ENCODE measurements at regions not wholly inside any gene's neighbourhood (a gene's known extent, or its start where the extent isn't known, plus 50 kb on each side); places are given as distances from the start of the nearest gene placed in this dataset.

DNA sequence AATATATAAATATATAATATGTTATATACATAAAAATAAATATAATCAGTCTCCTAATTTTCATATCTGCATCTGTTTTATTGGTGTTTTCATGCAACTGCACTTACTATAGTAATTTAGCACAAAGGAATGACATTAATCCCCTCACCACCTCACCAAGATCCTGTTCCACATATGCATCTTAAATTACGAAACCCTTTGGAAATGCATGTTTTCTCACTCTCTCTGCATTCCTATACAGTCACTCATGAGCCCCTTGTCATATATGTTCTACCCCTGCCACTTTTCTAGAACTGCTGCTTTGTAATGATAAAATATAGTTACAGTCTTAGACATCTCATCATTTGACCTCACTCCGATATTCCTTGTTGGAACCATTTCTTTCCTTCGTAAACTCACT is 728.7 kb upstream of the SLIT2 start:
- Mint-ChIP-seq H3K4me3 (ENCODE audit: unreplicated experiment) (no peak overlapping the region), H3K4me1 (ENCODE audit: low read depth, unreplicated experiment) (peaks cover 6% of the 10 kb centered on the region), H3K9me3 (ENCODE audit: unreplicated experiment) (peaks cover 6% of the 10 kb centered on the region), H3K27ac (ENCODE audit: unreplicated experiment) (no peak overlapping the region), H3K36me3 (ENCODE audit: insufficient read depth, unreplicated experiment) (no peaks in the 10 kb centered on the region), H3K27me3 (ENCODE audit: insufficient read depth, unreplicated experiment) (no peaks in the 10 kb centered on the region)
- DNase-seq, result no peak
- Histone ChIP-seq H3K9me3 (no peaks in the 10 kb centered on the region), H3K4me3 (ENCODE audit: low read depth, low read length) (no peak overlapping the region), H3K36me3 (ENCODE audit: control insufficient read depth, insufficient read depth, low read length) (no peaks in the 10 kb centered on the region), H3K27me3 (replicated peaks; ENCODE audit: control insufficient read depth, insufficient read depth, low read length) (no peaks in the 10 kb centered on the region), H3K4me1 (no peaks in the 10 kb centered on the region)
- no TSS peak for BruUV-seq (replicated peaks)
- ChIA-PET CTCF (no interaction called here), POLR2A (no interaction called here)
- TF ChIP-seq, protein P1, sequence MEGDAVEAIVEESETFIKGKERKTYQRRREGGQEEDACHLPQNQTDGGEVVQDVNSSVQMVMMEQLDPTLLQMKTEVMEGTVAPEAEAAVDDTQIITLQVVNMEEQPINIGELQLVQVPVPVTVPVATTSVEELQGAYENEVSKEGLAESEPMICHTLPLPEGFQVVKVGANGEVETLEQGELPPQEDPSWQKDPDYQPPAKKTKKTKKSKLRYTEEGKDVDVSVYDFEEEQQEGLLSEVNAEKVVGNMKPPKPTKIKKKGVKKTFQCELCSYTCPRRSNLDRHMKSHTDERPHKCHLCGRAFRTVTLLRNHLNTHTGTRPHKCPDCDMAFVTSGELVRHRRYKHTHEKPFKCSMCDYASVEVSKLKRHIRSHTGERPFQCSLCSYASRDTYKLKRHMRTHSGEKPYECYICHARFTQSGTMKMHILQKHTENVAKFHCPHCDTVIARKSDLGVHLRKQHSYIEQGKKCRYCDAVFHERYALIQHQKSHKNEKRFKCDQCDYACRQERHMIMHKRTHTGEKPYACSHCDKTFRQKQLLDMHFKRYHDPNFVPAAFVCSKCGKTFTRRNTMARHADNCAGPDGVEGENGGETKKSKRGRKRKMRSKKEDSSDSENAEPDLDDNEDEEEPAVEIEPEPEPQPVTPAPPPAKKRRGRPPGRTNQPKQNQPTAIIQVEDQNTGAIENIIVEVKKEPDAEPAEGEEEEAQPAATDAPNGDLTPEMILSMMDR (IDR thresholded peaks at IDR 0.05; ENCODE audit: insufficient read depth in 1 of 2, low read depth in 1 of 2, low read length in 1 of 2, severe bottlenecking in 1 of 2, unreplicated experiment in 1 of 2), result no peak
- intact Hi-C loops (cut with micrococcal nuclease; ENCODE audit: unreplicated experiment), result no loop called here

GRCh38 chr4:19520939-19521520 is 730.7 kb upstream of the SLIT2 start:
- Histone ChIP-seq H3K9me3 (no peaks in the 10 kb centered on the region), H3K36me3 (ENCODE audit: control insufficient read depth, insufficient read depth, low read length) (no peaks in the 10 kb centered on the region), H3K27me3 (replicated peaks; ENCODE audit: control insufficient read depth, insufficient read depth, low read length) (no peaks in the 10 kb centered on the region), H3K4me1 (no peaks in the 10 kb centered on the region), H3K4me3 (ENCODE audit: low read depth, low read length) (no peak overlapping the region)
- no peak for DNase-seq
- Mint-ChIP-seq H3K27me3 (ENCODE audit: insufficient read depth, unreplicated experiment) (no peaks in the 10 kb centered on the region), H3K4me3 (ENCODE audit: unreplicated experiment) (no peak overlapping the region), H3K36me3 (ENCODE audit: insufficient read depth, unreplicated experiment) (no peaks in the 10 kb centered on the region), H3K9me3 (ENCODE audit: unreplicated experiment) (peaks cover 11% of the 10 kb centered on the region), H3K27ac (ENCODE audit: unreplicated experiment) (no peak overlapping the region), H3K4me1 (ENCODE audit: low read depth, unreplicated experiment) (peaks cover 6% of the 10 kb centered on the region)
- TF ChIP-seq, protein P1 (IDR thresholded peaks at IDR 0.05; ENCODE audit: insufficient read depth in 1 of 2, low read depth in 1 of 2, low read length in 1 of 2, severe bottlenecking in 1 of 2, unreplicated experiment in 1 of 2), result no peak
- no TSS peak for BruUV-seq (replicated peaks)
- intact Hi-C loops (cut with micrococcal nuclease; ENCODE audit: unreplicated experiment), result no loop called here
- ChIA-PET CTCF (no interaction called here), POLR2A (no interaction called here)

DNA sequence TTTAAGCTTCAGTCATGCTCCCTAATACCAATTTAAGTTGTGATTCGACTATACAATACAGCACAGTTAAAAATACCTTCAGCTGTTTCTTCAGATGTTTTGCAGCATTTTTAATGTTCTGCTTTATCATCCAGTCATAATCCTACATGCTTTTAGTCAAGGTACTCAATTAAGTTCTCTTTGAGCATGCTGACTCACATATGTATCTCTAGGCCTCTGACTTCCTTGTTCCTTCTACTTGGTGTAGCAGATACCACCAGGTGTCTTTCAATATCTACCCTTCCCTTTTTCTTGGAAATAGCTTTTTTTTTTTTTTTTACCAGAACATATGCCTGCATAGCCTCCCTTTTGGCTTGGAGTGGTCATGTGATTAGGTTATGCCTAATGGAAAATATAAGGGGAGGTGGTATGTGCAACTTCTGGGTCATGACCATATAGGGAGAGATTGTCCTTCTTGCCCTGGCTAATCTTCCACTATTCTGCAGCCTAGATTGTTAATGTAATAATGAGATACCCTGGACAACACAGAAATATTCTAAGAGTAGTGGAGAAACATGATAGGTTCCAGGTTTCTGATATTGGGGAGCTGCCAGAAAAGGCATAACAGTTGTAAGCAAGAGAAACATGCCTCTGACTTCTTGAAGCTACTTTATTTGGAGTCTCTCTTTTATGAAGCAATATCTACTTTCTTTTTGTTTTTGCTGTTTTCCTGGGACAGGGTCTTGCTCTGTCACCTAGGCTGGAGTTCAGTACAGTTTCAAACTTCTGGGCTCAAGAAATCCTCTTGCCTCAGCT is 737.2 kb upstream of the SLIT2 start:
- Mint-ChIP-seq H3K36me3 (ENCODE audit: insufficient read depth, unreplicated experiment) (no peaks in the 10 kb centered on the region), H3K4me3 (ENCODE audit: unreplicated experiment) (no peak overlapping the region), H3K9me3 (ENCODE audit: unreplicated experiment) (peaks cover 11% of the 10 kb centered on the region), H3K27ac (ENCODE audit: unreplicated experiment) (no peak overlapping the region), H3K27me3 (ENCODE audit: insufficient read depth, unreplicated experiment) (peaks cover 2% of the 10 kb centered on the region), H3K4me1 (ENCODE audit: low read depth, unreplicated experiment) (no peaks in the 10 kb centered on the region)
- no TSS peak for BruUV-seq (replicated peaks)
- Histone ChIP-seq H3K4me1 (no peaks in the 10 kb centered on the region), H3K9me3 (no peaks in the 10 kb centered on the region), H3K27me3 (replicated peaks; ENCODE audit: control insufficient read depth, insufficient read depth, low read length) (no peaks in the 10 kb centered on the region), H3K36me3 (ENCODE audit: control insufficient read depth, insufficient read depth, low read length) (no peaks in the 10 kb centered on the region), H3K4me3 (ENCODE audit: low read depth, low read length) (no peak overlapping the region)
- POLR2A ChIA-PET, result no interaction called here
- CTCF ChIA-PET, result no interaction called here
- DNase-seq, result no peak
- intact Hi-C loops (cut with micrococcal nuclease; ENCODE audit: unreplicated experiment), result no loop called here
- TF ChIP-seq, protein P1 (IDR thresholded peaks at IDR 0.05; ENCODE audit: insufficient read depth in 1 of 2, low read depth in 1 of 2, low read length in 1 of 2, severe bottlenecking in 1 of 2, unreplicated experiment in 1 of 2), result no peak

Measured in Caco-2 (cell line).